ENCODE measurements at regions not wholly inside any gene's neighbourhood (a gene's known extent, or its start where the extent isn't known, plus 50 kb on each side); places are given as distances from the start of the nearest gene placed in this dataset.

GRCh38 chr7:79837915-79838314 lies 296.7 kb upstream of the GNAI1 start:
- Mint-ChIP-seq H3K4me1 (no peaks in the 10 kb centered on the region), H3K4me3 (no peak overlapping the region), H3K27ac (no peak overlapping the region), H3K9me3 (peaks cover 2% of the 10 kb centered on the region), H3K27me3 (no peaks in the 10 kb centered on the region), H3K36me3 (no peaks in the 10 kb centered on the region)
- DNase-seq (ENCODE audit: low spot score in 2 of 2) = no peak
- no peak for ATAC-seq (ENCODE audit: low read depth)

- DNase-seq (ENCODE audit: low spot score in 2 of 2) (no peak), ATAC-seq (ENCODE audit: low read depth) (no peak)
- Mint-ChIP-seq H3K9me3 (peaks cover 2% of the 10 kb centered on the region), H3K4me3 (no peak overlapping the region), H3K27ac (no peak overlapping the region), H3K27me3 (no peaks in the 10 kb centered on the region), H3K4me1 (no peaks in the 10 kb centered on the region), H3K36me3 (no peaks in the 10 kb centered on the region)
Observed at GRCh38 chr7:79833616-79834015, 301.0 kb upstream of the GNAI1 start.

GRCh38 chr7:79828866-79829265 lies 305.8 kb upstream of the GNAI1 start:
- Mint-ChIP-seq H3K4me3 (no peak overlapping the region), H3K27ac (no peak overlapping the region), H3K36me3 (no peaks in the 10 kb centered on the region), H3K27me3 (no peaks in the 10 kb centered on the region), H3K4me1 (no peaks in the 10 kb centered on the region), H3K9me3 (peaks cover 3% of the 10 kb centered on the region)
- no peak for DNase-seq (ENCODE audit: low spot score in 2 of 2)
- no peak for ATAC-seq (ENCODE audit: low read depth)

GRCh38 chr7:79823246-79823951 lies 311.2 kb upstream of the GNAI1 start:
- no peaks in the 10 kb centered on the region for H3K36me3 Mint-ChIP-seq
- ATAC-seq (ENCODE audit: low read depth) = no peak
- peaks cover 5% of the 10 kb centered on the region for H3K9me3 Mint-ChIP-seq
- H3K4me3 Mint-ChIP-seq = no peak overlapping the region
- no peak overlapping the region for H3K27ac Mint-ChIP-seq
- no peaks in the 10 kb centered on the region for H3K4me1 Mint-ChIP-seq
- no peak for DNase-seq (ENCODE audit: low spot score in 2 of 2)
- H3K27me3 Mint-ChIP-seq = no peaks in the 10 kb centered on the region

- Mint-ChIP-seq H3K4me1 (no peaks in the 10 kb centered on the region), H3K9me3 (peaks cover 5% of the 10 kb centered on the region), H3K36me3 (no peaks in the 10 kb centered on the region), H3K27me3 (no peaks in the 10 kb centered on the region), H3K27ac (no peak overlapping the region), H3K4me3 (no peak overlapping the region)
- DNase-seq (ENCODE audit: low spot score in 2 of 2) = no peak
- no peak for ATAC-seq (ENCODE audit: low read depth)
Observed at GRCh38 chr7:79822620-79823240, 311.9 kb upstream of the GNAI1 start.

GRCh38 chr7:79820387-79820786 lies 314.2 kb upstream of the GNAI1 start:
- Mint-ChIP-seq H3K4me3 (no peak overlapping the region), H3K9me3 (peaks cover 5% of the 10 kb centered on the region), H3K4me1 (no peaks in the 10 kb centered on the region), H3K36me3 (no peaks in the 10 kb centered on the region), H3K27me3 (no peaks in the 10 kb centered on the region), H3K27ac (no peak overlapping the region)
- DNase-seq (ENCODE audit: low spot score in 2 of 2) = no peak
- no peak for ATAC-seq (ENCODE audit: low read depth)

GRCh38 chr7:79810916-79811315 lies 323.7 kb upstream of the GNAI1 start:
- ATAC-seq (ENCODE audit: low read depth) (no peak), DNase-seq (ENCODE audit: low spot score in 2 of 2) (no peak)
- Mint-ChIP-seq H3K36me3 (no peaks in the 10 kb centered on the region), H3K27ac (no peak overlapping the region), H3K27me3 (no peaks in the 10 kb centered on the region), H3K9me3 (peaks cover 7% of the 10 kb centered on the region), H3K4me3 (no peak overlapping the region), H3K4me1 (no peaks in the 10 kb centered on the region)

- H3K27ac Mint-ChIP-seq = no peak overlapping the region
- no peak for ATAC-seq (ENCODE audit: low read depth)
- H3K4me3 Mint-ChIP-seq = no peak overlapping the region
- peaks cover 11% of the 10 kb centered on the region for H3K9me3 Mint-ChIP-seq
- no peak for DNase-seq (ENCODE audit: low spot score in 2 of 2)
- no peaks in the 10 kb centered on the region for H3K36me3 Mint-ChIP-seq
- no peaks in the 10 kb centered on the region for H3K4me1 Mint-ChIP-seq
- H3K27me3 Mint-ChIP-seq = no peaks in the 10 kb centered on the region
Observed at GRCh38 chr7:79806161-79806734, 328.4 kb upstream of the GNAI1 start.

GRCh38 chr7:79790656-79791262 lies 337.3 kb upstream of the MAGI2 start:
- H3K9me3 Mint-ChIP-seq = no peaks in the 10 kb centered on the region
- H3K4me1 Mint-ChIP-seq = no peaks in the 10 kb centered on the region
- no peak overlapping the region for H3K4me3 Mint-ChIP-seq
- no peaks in the 10 kb centered on the region for H3K27me3 Mint-ChIP-seq
- no peaks in the 10 kb centered on the region for H3K36me3 Mint-ChIP-seq
- DNase-seq (ENCODE audit: low spot score in 2 of 2) (no peak), ATAC-seq (ENCODE audit: low read depth) (no peak)
- no peak overlapping the region for H3K27ac Mint-ChIP-seq

GRCh38 chr7:79789584-79790345 lies 336.3 kb upstream of the MAGI2 start:
- Mint-ChIP-seq H3K36me3 (no peaks in the 10 kb centered on the region), H3K27me3 (no peaks in the 10 kb centered on the region), H3K9me3 (no peaks in the 10 kb centered on the region), H3K4me1 (no peaks in the 10 kb centered on the region), H3K27ac (no peak overlapping the region), H3K4me3 (no peak overlapping the region)
- no peak for ATAC-seq (ENCODE audit: low read depth)
- no peak for DNase-seq (ENCODE audit: low spot score in 2 of 2)

GRCh38 chr7:79787623-79788022 lies 334.2 kb upstream of the MAGI2 start:
- no peaks in the 10 kb centered on the region for H3K9me3 Mint-ChIP-seq
- no peaks in the 10 kb centered on the region for H3K36me3 Mint-ChIP-seq
- ATAC-seq (ENCODE audit: low read depth) = no peak

GRCh38 chr7:79787096-79787495 lies 333.6 kb upstream of the MAGI2 start:
- H3K4me3 Mint-ChIP-seq = no peak overlapping the region
- no peak overlapping the region for H3K27ac Mint-ChIP-seq
- DNase-seq (ENCODE audit: low spot score in 2 of 2) = no peak
- no peak for ATAC-seq (ENCODE audit: low read depth)
- no peaks in the 10 kb centered on the region for H3K9me3 Mint-ChIP-seq
- H3K27me3 Mint-ChIP-seq = no peaks in the 10 kb centered on the region
- H3K4me1 Mint-ChIP-seq = no peaks in the 10 kb centered on the region
- no peaks in the 10 kb centered on the region for H3K36me3 Mint-ChIP-seq

More at GRCh38 chr7:79787623-79788022, 334.2 kb upstream of the MAGI2 start:
- no peak overlapping the region for H3K4me3 Mint-ChIP-seq
- H3K27me3 Mint-ChIP-seq = no peaks in the 10 kb centered on the region
- H3K27ac Mint-ChIP-seq = no peak overlapping the region
- H3K4me1 Mint-ChIP-seq = no peaks in the 10 kb centered on the region
- no peak for DNase-seq (ENCODE audit: low spot score in 2 of 2)

GRCh38 chr7:79786187-79786586 lies 332.7 kb upstream of the MAGI2 start:
- Mint-ChIP-seq H3K27ac (no peak overlapping the region), H3K4me3 (no peak overlapping the region), H3K36me3 (no peaks in the 10 kb centered on the region), H3K9me3 (peaks cover 2% of the 10 kb centered on the region), H3K4me1 (no peaks in the 10 kb centered on the region), H3K27me3 (no peaks in the 10 kb centered on the region)
- ATAC-seq (ENCODE audit: low read depth) (no peak), DNase-seq (ENCODE audit: low spot score in 2 of 2) (no peak)

- Mint-ChIP-seq H3K9me3 (peaks cover 2% of the 10 kb centered on the region), H3K36me3 (no peaks in the 10 kb centered on the region), H3K27ac (no peak overlapping the region), H3K27me3 (no peaks in the 10 kb centered on the region), H3K4me3 (no peak overlapping the region), H3K4me1 (no peaks in the 10 kb centered on the region)
- ATAC-seq (ENCODE audit: low read depth) (no peak), DNase-seq (ENCODE audit: low spot score in 2 of 2) (no peak)
Observed at GRCh38 chr7:79785556-79785955, 332.1 kb upstream of the MAGI2 start.
